Right ventricle myocardium inferior (tissue), 1 donor: ENCODE measurements at regions not wholly inside any gene's neighbourhood (a gene's known extent, or its start where the extent isn't known, plus 50 kb on each side); places are given as distances from the start of the nearest gene placed in this dataset.
A peak's percentile ranks its signal among the peaks of the same experiment; 100 is the strongest.
"Not testable (repeated sequence)": the region's sequence is repeated elsewhere in the genome, so short reads cannot be mapped to it uniquely, and the experiment has no call there.

Experiments
- ATAC-seq: fragments of 200-7000 bp; cut with Tn5 transposase; one replicate; pipeline ENCODE4 v1.9.1; 2020; ENCODE audit warnings: mild to moderate bottlenecking, moderate library complexity
- DNase-seq: peaks from one replicate; pipeline ENCODE4 v3.0.0; 2021; ENCODE audit errors: missing footprints
- intact Hi-C: fragments of 100-400 bp; cut with DNase I; formaldehyde crosslinking; loops from one replicate; pipeline ENCODE4 v1.11.0; 2022
- donor health status: DM: no; HTN: yes; CAD: no; lungs with severe emphysema.

DNA sequence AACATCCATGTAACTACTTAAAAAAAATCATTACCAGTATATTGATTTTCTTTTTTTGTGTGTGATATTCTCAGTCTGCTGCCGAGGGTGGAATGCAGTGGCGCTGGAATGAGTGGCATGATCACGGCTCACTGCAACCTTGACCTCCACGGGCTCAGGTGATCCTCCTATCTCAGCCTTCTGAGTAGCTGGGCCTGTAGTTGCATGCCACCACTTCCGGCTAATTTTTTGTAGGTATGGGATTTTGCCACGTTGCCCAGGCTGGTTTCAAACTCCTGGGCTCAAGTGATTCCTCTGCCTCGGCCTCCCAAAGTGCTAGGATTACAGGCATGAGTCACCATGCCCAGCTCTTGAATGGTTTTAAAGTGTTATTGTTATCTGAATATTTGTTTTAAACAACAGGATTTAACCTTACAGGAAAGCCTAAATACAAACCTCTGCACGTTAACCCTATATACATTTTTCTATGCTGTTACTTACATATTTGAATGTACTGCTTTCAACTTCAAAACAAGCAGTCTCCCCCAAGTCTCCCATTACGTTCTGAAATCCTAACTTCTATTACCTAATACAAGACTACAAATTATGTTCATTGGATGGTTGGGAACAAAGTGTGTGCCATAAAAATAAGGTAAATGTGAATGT, 61.7 kb downstream of the KPNA2 start:
- DNase-seq (no peak), ATAC-seq (no peak)
- intact Hi-C loops: no loop called here

DNA sequence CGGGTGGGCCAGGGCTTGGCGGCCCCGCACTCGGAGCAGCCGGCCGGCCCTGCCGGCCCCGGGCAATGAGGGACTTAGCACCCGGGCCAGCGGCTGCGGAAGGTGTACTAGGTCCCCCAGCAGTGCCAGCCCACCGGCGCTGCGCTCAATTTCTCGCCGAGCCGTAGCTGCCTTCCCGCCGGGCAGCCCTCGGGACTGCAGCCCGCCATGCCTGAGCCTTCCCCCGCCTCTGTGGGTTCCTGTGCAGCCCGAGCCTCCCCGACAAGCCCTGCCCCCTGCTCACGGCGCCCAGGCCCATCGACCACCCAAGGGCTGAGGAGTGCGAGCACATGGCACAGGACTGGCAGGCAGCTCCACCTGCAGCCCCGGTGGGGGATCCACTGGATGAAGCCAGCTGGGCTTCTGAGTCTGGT, 63.8 kb downstream of the KPNA2 start:
- intact Hi-C loops, ATAC-seq: not testable (repeated sequence)
- DNase-seq: peak; percentile 66

DNA sequence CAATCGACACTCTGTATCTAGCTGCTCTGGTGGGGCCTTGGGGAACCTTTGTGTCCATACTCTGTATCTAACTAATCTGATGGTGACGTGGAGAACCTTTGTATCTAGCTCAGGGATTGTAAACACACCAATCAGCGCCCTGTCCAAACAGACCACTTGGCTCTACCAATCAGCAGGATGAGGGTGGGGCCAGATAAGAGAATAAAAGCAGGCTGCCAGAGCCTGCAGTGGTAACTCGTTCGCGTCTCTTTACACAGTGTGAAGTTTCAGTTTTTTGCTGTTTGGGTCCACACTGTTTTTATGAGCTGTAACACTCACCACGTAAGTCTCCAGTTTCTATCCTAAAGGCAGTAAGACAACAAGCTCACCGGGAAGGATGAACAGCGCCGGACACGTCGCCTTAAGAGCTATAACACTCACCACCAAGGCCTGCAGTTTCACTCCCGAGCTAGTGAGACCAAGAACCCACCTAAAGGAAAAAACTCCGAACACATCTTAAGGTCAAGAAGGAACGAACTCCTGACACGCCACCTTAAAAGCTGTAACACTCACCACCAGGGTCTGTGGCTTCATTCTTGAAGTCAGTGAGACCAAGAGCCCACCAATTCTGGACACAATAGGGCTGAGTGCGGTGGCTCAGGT, 64.6 kb downstream of the KPNA2 start:
- intact Hi-C loops: loop anchor here (5.0 to 10.0 kb wide), 2 partner anchors 63 to 355 kb away; partner anchors contain the start of genes KPNA2 and WIPI1
- DNase-seq (no peak), ATAC-seq (no peak)

DNA sequence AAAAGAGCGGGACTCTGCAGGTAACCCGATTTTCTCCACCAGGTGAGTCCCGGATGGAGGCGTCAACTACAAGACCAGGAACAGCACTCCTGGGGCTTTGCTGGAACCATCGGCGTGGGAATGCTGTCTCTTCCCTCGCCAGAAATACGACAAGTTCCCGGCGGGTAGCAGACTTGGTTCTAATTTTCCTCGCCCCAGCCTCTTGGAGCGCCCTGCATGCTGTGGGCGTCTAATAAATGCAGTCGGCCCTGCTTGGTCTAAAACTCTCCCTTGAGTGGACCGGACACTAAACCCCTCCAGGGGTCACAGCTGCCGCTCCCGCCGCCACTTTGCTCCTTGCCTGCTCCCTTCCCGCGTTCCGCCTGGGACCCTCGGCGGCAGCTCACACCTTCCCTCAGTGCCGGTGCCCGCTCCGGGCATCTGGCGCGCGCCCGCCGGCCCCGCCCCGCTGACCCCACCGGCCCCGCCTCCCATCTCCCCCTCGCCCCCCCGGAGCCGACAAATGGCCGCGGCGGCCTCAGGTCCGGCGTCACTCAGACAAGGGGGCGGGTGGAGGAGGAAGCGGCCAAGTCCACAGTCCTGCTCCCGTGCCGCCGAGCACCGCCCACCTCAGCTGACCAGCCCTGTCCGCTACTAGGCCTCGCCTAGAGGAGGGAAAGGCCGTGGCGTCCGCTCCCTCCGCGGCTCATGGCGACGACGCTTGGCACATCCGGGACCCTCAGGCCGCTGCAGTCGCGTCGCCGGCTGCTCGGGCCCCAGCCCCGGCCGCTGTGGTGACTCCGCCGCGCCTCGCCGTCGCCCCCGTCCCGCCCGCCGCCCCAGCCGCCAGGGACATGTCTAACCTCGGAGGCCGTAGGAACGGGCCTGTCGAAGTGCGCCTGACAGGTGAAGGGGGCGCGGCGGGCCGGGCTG, 65.8 kb downstream of the KPNA2 start:
- intact Hi-C loops: loop anchor here (5.0 to 10.0 kb wide), 2 partner anchors 64 to 353 kb away; partner anchors contain the start of genes KPNA2 and WIPI1
- ATAC-seq: peak; percentile 99
- DNase-seq: peak; percentile 96

DNA sequence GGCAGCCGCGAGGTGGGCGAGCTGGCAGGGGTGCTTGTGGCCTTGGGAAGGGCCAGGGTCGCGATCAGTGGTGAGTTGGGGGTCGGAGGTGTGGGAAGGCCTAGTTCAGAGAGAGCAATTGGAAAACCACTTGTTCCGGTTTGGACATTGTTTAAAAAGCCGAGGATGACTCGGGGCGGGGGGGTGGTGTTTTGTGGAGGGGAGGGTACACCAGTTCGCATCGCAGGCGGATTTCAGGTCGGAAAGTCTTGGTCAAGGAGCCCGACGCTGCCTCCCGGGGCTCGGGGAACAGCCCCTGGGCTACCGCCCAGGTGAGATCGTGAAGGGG, 66.4 kb downstream of the KPNA2 start:
- DNase-seq (no peak), ATAC-seq (no peak)
- intact Hi-C loops: loop anchor here (5.0 to 10.0 kb wide), 2 partner anchors 65 to 353 kb away; partner anchors contain the start of genes KPNA2 and WIPI1

DNA sequence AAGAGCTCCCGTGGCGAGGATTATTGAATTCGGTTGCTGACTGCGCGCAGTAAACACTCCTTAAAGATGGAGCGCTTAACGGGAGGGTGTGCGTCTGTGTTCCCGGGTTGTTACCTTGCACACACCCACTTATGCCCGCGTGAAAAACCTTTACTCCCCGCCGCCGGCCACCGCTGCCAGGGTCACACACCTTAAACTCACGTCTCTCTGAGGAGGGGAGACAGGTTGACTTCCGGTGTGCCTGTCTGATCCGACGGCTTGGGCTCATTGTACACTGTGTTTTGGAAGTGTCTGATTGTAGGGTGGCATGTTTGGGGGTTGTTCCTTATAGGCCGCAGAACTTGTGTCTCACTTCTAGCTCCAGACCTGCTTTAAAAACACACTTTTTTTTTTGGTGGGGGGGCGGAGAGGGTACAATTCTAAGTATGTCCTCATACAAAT, 66.8 kb downstream of the KPNA2 start:
- DNase-seq (no peak), ATAC-seq (peak; percentile 10)
- intact Hi-C loops: loop anchor here (5.0 to 10.0 kb wide), 2 partner anchors 65 to 352 kb away; partner anchors contain the start of genes KPNA2 and WIPI1

DNA sequence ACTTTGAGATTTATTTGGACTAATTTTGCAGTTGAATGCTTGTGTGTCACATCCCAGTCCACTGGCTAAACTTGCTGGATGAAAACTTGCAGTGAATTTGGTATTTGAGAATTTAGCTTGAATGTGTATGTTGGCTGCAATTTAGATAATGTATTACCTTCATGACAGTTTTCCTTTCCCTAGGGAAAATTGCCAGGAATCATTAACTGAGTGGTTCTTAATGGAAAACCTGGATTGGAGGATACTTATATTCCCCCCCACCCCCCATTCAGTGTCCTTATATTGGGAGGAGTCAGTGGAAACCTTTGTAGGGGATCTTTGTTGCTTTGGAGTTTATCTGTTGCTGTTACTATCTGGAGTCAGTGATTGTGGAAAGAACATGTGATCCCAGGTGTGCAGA, 67.6 kb downstream of the KPNA2 start:
- no peak for ATAC-seq
- intact Hi-C loops: loop anchor here (5.0 to 10.0 kb wide), 2 partner anchors 66 to 352 kb away; partner anchors contain the start of genes KPNA2 and WIPI1

DNA sequence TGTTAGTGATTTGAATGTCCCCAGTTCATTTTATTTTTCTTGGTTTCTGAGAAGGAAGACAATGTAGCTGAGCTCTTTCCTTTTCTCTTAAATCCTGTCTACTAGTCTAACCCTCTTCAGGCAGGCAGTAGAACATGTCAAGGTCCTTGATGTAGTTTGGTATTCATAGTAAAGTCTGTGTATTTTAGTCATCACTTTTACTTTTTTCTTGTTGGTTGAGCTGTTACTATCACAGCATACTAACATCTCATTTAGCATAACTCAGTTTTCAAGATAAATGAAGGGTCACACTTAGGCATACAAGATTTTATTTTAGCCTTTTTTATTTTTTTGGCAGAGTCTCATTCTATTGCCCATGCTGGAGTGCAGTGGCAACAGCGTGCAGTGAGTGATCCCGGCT, 70.5 kb downstream of the KPNA2 start:
- intact Hi-C loops: loop anchor here (10.0 kb wide), 1 partner anchor 349 kb away; the partner anchor contains the start of gene WIPI1
- ATAC-seq: no peak
- DNase-seq: no peak

More for the DNA sequence above, 67.6 kb downstream of the KPNA2 start:
- DNase-seq: no peak

DNA sequence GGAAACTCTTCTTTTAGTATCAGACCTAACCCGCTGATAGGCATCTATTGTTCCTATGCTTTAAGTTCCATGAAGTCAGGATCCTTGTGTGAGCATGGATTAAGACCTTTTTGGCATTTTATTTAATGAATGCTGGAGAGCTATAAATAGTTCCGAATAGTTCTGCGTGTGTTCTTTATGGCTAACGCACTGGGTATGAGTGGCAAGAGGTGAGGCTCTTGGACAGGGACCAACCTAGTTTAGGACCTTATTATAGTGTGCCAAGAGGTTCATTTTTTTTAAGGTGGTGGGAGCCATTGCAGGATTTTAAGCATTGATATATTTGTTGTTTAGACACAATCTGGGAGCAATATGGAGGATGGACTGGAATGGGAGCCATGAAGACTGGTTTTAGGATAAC, 71.8 kb downstream of the KPNA2 start:
- intact Hi-C loops: loop anchor here (10.0 kb wide), 1 partner anchor 347 kb away; the partner anchor contains the start of gene WIPI1

DNA sequence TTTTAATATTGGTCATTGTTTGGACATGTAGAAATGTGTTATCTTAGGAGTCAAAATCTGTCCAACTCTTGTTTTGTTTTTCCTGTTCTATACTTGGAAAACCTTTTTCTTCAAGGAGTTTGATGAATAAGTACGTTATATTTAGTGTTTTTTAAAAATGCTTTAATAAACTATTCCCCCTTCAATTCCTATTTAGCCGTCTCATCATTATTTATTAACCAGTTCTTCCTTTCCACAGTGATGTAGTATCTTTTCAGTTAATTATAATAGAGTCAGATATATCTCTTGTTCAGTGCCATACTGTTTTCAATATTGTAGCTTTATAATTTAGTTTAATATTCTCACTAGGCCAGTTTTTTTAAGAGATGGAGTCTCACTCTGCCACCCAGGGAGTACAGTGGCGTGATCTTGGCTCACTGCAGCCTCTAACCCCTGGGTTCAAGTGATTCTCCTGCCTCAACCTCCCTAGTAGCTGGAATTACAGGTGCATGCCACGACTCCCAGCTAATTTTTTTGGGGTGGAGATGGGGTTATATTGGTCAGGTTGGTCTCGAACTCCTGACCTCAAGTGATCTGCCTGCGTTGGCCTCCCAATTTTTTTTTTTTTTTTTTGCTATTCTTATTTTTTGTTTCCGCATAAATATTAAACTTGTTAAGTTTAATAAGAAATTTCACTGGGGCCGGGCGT, 72.9 kb downstream of the KPNA2 start:
- DNase-seq: no peak
- ATAC-seq: no peak
- intact Hi-C loops: loop anchor here (10.0 kb wide), 1 partner anchor 346 kb away; the partner anchor contains the start of gene WIPI1

More for the DNA sequence above, 71.8 kb downstream of the KPNA2 start:
- no peak for DNase-seq
- ATAC-seq: peak; percentile 67

DNA sequence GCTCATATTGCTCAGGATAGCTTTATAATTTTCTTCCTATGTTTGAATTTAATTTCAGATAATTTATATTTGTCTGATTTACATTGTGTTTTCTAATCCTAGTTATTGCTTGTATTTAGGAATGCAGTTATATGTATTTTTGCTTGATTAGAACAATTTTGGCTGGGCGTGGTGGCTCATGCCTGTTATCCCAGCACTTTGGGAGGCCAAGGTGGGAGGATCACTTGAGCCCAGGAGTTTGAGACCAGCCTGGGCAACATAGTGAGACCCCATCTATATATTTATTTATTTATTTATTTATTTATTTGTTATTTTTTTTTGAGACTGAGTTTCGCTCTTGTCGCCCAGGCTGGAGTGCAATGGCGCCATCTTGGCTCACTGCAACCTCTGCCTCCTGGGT, 73.9 kb downstream of the KPNA2 start:
- DNase-seq, ATAC-seq: not testable (repeated sequence)
- intact Hi-C loops: loop anchor here (10.0 kb wide), 1 partner anchor 345 kb away; the partner anchor contains the start of gene WIPI1

DNA sequence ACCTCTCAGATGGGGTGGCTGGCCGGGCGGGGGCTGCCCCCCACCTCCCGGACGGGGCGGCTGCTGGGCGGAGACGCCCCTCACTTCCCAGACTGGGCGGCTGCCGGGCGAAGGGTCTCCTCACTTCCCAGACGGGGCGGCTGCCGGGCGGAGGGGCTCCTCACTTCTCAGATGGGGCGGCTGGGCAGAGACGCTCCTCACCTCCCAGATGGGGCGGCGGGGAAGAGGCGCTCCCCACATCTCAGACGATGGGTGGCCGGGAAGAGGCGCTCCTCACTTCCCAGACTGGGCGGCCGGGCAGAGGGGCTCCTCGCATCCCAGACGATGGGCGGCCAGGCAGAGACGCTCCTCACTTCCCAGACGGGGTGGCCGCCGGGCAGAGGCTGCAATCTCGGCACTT, 80.7 kb downstream of the KPNA2 start:
- intact Hi-C loops, DNase-seq, ATAC-seq: not testable (repeated sequence)

DNA sequence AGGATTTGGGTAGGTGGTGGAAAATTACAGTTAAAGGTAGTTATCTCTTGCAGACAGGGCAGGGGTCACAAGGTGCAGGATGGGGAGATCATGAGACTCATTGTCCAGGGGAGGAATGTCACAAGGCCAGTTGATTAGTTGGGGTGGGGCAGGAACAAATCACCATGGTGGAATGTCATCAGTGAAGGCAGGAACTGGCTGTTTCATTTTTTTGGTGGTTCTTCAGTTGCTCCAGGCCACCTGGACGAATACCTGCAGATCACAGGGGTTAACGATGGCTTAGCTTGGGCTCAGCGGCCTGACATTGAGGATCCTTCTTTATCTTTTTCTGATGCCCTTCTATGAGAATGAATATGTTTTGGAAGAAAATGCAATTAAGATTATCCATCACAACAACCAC, 87.1 kb downstream of the KPNA2 start:
- no peak for ATAC-seq
- intact Hi-C loops: no loop called here
- DNase-seq: no peak

DNA sequence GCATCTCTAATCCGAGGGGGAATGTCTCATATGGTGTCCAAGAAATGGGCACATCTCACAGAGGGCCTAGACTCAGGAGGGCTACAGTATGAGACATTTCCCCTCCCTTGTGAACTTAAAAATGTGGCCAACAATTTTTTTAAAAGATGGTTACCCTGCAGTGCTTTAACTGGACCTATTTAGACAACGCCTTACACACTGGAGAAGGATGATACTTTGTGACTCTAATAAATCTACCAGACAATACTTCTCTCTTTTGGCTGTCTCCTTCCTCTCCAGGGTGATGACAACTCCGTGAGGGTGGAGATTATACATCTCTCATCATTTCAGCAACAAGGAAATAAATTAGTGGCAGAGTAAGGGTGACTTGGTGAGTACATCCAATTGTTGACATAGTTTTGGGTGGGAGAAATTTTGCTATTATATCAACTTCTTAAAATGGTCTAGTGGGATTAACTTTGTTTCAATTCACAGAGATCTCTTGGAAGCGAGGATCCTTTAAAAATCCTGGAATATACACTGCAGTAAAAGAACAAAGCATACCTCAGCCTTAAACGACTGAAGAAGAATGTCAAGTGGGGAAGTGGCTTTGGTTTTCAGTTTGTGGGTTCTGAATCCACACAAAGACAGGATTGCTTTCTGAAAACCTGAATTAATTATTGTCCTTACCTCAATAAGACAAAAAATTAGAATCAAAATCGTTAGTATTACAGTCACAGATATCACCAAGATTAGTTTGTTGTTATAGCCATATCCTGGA, 89.8 kb downstream of the KPNA2 start:
- DNase-seq: no peak
- no peak for ATAC-seq
- intact Hi-C loops: no loop called here

DNA sequence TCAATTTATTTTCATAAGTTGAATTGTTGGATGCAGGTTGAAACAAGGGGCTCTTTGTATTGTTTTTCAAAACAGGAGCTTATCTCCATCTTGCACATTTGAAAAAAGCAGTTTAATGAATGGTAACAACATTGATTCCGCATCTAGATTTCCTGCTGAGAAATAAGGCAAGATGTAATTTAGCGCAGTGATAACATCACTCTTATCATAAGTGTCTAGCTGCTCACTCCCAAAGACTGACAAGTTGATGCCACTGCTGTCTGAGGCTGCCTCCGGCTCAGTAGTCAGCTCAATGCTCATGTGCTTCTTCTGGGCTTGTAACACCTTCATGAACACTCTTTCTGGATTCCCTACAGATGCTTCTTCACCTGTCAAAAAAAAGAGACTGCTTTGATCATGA, 92.4 kb downstream of the KPNA2 start:
- no peak for ATAC-seq
- DNase-seq: no peak
- intact Hi-C loops: no loop called here

DNA sequence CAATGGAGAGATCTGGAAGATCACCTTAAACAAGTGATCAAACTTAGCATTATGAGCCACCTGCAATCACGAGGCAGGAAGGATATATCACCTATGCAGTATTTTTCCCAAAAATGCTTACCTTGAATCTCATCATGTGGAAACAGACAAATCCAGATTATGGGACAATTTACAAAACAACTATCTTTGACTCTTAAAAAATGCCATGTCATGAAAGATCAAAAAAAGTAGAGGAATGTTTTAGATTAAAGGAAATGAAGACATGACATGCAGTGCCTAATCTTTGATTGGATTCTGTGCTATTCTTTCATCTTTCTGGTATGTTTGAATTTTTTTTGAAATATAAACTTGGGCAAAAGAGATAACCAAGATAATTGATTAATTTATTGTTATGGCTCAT, 95.9 kb downstream of the KPNA2 start:
- no peak for ATAC-seq
- DNase-seq: no peak
- intact Hi-C loops: no loop called here

DNA sequence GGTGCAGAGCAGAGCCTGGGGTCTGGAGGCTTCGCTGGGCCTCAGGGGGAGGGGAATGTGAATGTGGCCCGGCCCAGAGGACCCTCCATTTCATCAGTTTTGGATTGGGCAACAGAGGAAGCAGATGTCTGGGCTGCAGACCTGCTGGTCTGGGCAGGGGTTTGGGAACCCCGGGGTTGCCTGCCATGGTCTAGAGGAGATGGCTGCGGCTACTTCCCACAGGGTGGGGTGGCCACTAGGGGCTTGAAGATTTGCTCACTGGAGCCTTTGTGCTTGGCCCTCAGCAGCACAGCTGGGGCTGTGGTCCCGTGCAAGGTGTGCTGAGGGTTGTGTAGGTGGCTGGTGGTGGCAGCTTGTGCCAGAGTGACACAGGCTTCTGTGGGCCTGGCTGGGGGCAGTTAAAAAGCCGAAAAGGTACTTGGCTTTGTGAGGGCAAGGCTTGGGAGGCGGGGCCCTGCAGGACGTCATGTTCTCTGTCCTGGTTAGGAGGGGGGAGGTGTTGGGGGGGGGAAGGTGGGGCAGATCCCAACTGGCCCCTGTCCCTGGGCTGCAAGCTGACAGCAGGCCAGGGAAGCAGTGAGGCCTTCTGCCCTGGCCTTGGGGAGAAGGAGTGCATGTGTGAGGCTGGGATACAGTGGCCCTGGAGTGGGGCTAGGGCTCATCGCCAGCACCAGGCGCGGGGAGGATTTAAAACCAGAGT, 98.0 kb downstream of the KPNA2 start:
- DNase-seq (no peak), ATAC-seq (peak; percentile 87)
- intact Hi-C loops: no loop called here
